ENCODE measurements at regions not wholly inside any gene's neighbourhood (a gene's known extent, or its start where the extent isn't known, plus 50 kb on each side); places are given as distances from the start of the nearest gene placed in this dataset.

DNA sequence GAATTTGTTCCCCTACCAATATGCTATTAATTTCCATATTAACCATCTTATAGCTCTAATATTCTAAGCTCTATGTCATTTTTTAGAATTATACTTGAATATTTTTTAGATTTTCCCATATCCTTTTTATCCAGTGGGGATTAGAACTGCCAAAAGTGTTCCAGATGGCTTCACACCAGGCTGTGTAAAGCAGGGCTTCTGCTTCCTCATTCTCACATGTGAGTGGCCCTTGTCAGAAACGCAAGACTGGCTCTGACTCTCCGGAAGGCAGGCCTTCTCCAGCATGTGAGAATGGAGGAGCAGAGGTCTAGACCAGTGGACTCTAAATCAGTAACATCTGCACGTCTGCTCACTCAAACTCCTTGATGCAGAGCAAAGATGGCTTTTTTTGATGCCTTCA lies 650.1 kb downstream of the FGF9 start:
- Histone ChIP-seq H3K4me3 (no peak overlapping the region), H3K4me1 (no peaks in the 10 kb centered on the region), H3K27ac (no peak overlapping the region), H3K9me3 (no peaks in the 10 kb centered on the region), H3K27me3 (no peaks in the 10 kb centered on the region), H3K36me3 (no peaks in the 10 kb centered on the region)
- intact Hi-C loops (cut with DNase I): no loop called here
- WGBS, 2 donors: 84 to 92% methylated on average over 3 of the region's 3 CpGs
- no peak for TF ChIP-seq POLR2AphosphoS5 (IDR thresholded peaks at IDR 0.05)
- no peak for DNase-seq

DNA sequence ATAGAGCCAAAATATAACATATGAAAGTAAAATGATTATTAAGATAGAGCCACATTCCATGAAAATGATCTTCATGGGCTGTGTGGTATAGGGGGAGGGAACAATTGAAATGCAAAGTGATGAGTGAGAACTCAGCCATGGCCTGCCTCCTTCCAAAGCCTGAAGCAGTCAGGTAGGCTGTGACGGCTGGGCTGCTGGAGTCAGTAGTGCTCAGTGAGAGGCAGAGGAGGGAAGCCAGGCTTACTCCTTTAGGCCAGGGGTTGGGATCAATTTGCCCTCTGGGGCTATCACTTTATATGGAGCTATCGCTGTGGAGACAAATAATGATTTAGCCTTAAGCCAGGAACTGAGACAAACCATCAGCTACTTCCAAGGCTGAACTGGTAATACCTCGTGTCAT lies 654.9 kb downstream of the FGF9 start:
- Histone ChIP-seq H3K4me1 (no peaks in the 10 kb centered on the region), H3K36me3 (no peaks in the 10 kb centered on the region), H3K27me3 (no peaks in the 10 kb centered on the region), H3K9me3 (no peaks in the 10 kb centered on the region), H3K4me3 (no peak overlapping the region), H3K27ac (no peak overlapping the region)
- WGBS, 2 donors: 86 to 87% methylated on average over 3 of the region's 3 CpGs
- intact Hi-C loops (cut with DNase I): no loop called here
- TF ChIP-seq, protein P1, sequence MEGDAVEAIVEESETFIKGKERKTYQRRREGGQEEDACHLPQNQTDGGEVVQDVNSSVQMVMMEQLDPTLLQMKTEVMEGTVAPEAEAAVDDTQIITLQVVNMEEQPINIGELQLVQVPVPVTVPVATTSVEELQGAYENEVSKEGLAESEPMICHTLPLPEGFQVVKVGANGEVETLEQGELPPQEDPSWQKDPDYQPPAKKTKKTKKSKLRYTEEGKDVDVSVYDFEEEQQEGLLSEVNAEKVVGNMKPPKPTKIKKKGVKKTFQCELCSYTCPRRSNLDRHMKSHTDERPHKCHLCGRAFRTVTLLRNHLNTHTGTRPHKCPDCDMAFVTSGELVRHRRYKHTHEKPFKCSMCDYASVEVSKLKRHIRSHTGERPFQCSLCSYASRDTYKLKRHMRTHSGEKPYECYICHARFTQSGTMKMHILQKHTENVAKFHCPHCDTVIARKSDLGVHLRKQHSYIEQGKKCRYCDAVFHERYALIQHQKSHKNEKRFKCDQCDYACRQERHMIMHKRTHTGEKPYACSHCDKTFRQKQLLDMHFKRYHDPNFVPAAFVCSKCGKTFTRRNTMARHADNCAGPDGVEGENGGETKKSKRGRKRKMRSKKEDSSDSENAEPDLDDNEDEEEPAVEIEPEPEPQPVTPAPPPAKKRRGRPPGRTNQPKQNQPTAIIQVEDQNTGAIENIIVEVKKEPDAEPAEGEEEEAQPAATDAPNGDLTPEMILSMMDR (IDR thresholded peaks at IDR 0.05): no peak
- TF ChIP-seq POLR2AphosphoS5 (IDR thresholded peaks at IDR 0.05) (no peak), EP300 (IDR thresholded peaks at IDR 0.05) (no peak), POLR2A (IDR thresholded peaks at IDR 0.05) (no peak)
- DNase-seq: no peak

DNA sequence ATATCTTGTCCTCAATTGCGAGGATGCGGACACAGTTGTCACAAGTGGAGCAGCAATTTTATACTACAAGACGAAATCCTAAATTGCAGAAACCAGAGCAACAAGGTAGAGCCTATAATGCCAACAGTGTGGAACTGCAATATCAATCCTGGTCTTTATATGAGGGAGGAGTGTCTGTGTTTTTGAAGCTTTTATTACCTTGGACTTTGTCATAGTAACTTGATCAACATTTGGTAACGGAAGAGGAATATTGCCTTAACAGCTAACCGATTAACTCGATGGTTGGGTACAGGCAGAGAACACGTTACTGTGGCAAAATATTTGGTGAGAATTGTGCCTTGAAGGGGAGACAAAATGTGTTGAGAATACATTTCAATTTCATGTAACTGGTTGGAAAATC lies 661.5 kb downstream of the FGF9 start:
- WGBS, 2 donors: 25 to 70% methylated on average over 7 of the region's 7 CpGs
- no peaks in the 10 kb centered on the region for H3K9me3 ChIP-seq
- no peaks in the 10 kb centered on the region for H3K4me1 ChIP-seq
- H3K4me3 ChIP-seq: no peak overlapping the region
- intact Hi-C loops (cut with DNase I): no loop called here
- DNase-seq: no peak
- no peak overlapping the region for H3K27ac ChIP-seq
- TF ChIP-seq EP300 (IDR thresholded peaks at IDR 0.05) (no peak), POLR2AphosphoS5 (IDR thresholded peaks at IDR 0.05) (no peak), POLR2A (IDR thresholded peaks at IDR 0.05) (no peak)
- TF ChIP-seq, protein P1 (IDR thresholded peaks at IDR 0.05): no peak
- H3K27me3 ChIP-seq: no peaks in the 10 kb centered on the region
- no peaks in the 10 kb centered on the region for H3K36me3 ChIP-seq

DNA sequence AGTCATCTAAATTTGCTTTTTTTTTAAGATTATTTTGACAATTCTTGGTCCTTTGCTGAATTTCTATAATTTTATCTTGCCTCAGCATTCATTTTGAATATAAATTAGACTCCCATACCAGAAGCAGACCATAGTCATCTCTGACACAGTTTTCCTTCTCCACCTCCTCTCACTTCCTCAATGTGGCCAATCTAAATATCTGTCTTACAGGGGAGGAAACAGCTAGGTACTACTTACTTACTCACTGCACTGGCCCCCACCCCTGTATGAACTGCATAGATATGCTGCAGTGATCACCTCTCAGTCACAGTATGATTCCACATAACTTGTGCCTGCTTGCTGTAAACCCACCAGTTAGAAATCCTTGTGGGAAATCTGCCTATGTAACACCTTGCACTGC lies 665.6 kb downstream of the FGF9 start:
- Histone ChIP-seq H3K27ac (no peak overlapping the region), H3K4me3 (no peak overlapping the region), H3K4me1 (no peaks in the 10 kb centered on the region), H3K36me3 (no peaks in the 10 kb centered on the region), H3K9me3 (peaks cover 0 to 3% (median 0%) of the 10 kb centered on the region in 4 donors), H3K27me3 (no peaks in the 10 kb centered on the region)
- TF ChIP-seq POLR2AphosphoS5 (IDR thresholded peaks at IDR 0.05): no peak
- no peak for TF ChIP-seq EP300 (IDR thresholded peaks at IDR 0.05)
- no peak for TF ChIP-seq POLR2A (IDR thresholded peaks at IDR 0.05)
- TF ChIP-seq, protein P1 (IDR thresholded peaks at IDR 0.05): no peak
- no peak for DNase-seq
- intact Hi-C loops (cut with DNase I): no loop called here

DNA sequence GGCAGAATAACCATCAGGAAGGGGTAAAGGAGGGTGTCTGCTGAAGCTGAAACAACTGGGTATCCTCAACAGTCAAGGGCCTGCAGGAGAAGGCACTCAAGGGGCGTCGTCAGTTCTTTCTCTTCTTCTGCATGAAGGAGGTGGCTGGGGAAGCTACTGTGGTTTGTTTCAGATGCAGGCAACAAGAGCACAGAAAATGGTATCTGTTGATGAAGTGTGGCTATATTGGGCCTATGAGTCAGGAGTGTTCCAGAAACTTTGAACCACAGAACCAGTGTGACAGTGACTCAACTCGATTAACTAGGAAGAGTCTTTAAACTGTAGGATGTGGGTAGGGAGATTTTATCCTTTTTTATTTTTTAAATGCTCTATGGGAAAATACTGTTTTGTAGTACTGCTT lies 686.3 kb downstream of the FGF9 start:
- H3K4me1 ChIP-seq: no peaks in the 10 kb centered on the region
- TF ChIP-seq EP300 (IDR thresholded peaks at IDR 0.05): no peak
- TF ChIP-seq POLR2A (IDR thresholded peaks at IDR 0.05): no peak
- TF ChIP-seq POLR2AphosphoS5 (IDR thresholded peaks at IDR 0.05): no peak
- TF ChIP-seq, protein P1 (IDR thresholded peaks at IDR 0.05): no peak
- no peak overlapping the region for H3K27ac ChIP-seq
- no peak for DNase-seq
- H3K36me3 ChIP-seq: no peaks in the 10 kb centered on the region
- WGBS, 2 donors: 84 to 90% methylated on average over 3 of the region's 3 CpGs
- no peaks in the 10 kb centered on the region for H3K27me3 ChIP-seq
- no peak overlapping the region for H3K4me3 ChIP-seq
- peaks cover 0 to 3% (median 1%) of the 10 kb centered on the region in 4 donors for H3K9me3 ChIP-seq
- intact Hi-C loops (cut with DNase I): no loop called here
